GM12874 (cell line): ENCODE measurements at regions not wholly inside any gene's neighbourhood (a gene's known extent, or its start where the extent isn't known, plus 50 kb on each side); places are given as distances from the start of the nearest gene placed in this dataset.

Source experiments
- CTCF ChIP-seq: IDR thresholded peaks from 2 replicates; pipeline ENCODE4 v1.5.1; 2011; ENCODE audit warnings: low read depth, mild to moderate bottlenecking, control low read depth, low read length, moderate library complexity; ENCODE audit not compliant: insufficient read depth

GRCh38 chr11:81857386-81857785 is 876.3 kb downstream of the FAM181B start:
- TF ChIP-seq CTCF: no peak

- no peak for TF ChIP-seq CTCF
Observed at GRCh38 chr11:81853791-81854190, 879.9 kb downstream of the FAM181B start.

- no peak for TF ChIP-seq CTCF
Observed at GRCh38 chr11:81852896-81853295, 880.8 kb downstream of the FAM181B start.

GRCh38 chr11:81840380-81840779 is 893.3 kb downstream of the FAM181B start:
- no peak for TF ChIP-seq CTCF

GRCh38 chr11:81839976-81840375 is 893.7 kb downstream of the FAM181B start:
- TF ChIP-seq CTCF: no peak

GRCh38 chr11:81839016-81839415 is 894.6 kb downstream of the FAM181B start:
- TF ChIP-seq CTCF: no peak

GRCh38 chr11:81829976-81830375 is 903.7 kb downstream of the FAM181B start:
- TF ChIP-seq CTCF: no peak

- TF ChIP-seq CTCF: no peak
Observed at GRCh38 chr11:81825346-81825745, 908.3 kb downstream of the FAM181B start.
